ENCODE measurements at regions not wholly inside any gene's neighbourhood (a gene's known extent, or its start where the extent isn't known, plus 50 kb on each side); places are given as distances from the start of the nearest gene placed in this dataset.

DNA sequence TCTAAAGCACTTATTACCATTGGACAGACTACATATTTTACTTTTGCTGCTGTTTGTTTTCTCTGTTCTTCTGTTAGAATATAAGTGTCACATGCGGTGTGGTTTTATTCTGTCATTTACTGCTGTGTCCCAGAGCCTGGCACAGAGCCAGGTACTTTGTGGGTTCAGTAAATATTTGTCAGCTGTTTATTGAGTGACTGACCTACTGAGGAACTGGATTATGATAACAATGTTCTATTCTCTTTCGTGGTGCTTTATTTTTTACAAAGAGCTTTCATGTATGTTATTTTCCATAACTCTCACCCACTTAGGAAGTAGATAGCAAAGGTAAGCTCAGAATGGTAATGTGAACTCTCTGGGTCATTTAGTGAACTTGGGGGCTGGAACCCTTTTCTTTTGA, 118.8 kb downstream of the RWDD3 start:
- no TSS peak for BruUV-seq (replicated peaks)
- CTCF ChIA-PET: interaction anchor here (0.9 kb wide), 1 partner anchor 30 kb away, joined by 5 read pairs; no protein-coding TSS in a partner anchor
- Mint-ChIP-seq H3K4me1 (ENCODE audit: low read depth, unreplicated experiment) (peaks cover 19% of the 10 kb centered on the region), H3K36me3 (ENCODE audit: insufficient read depth, unreplicated experiment) (no peaks in the 10 kb centered on the region), H3K27ac (ENCODE audit: unreplicated experiment) (no peak overlapping the region), H3K27me3 (ENCODE audit: unreplicated experiment) (peaks cover 21% of the 10 kb centered on the region), H3K4me3 (ENCODE audit: low read depth, unreplicated experiment) (no peak overlapping the region), H3K9me3 (ENCODE audit: low read depth, unreplicated experiment) (no peaks in the 10 kb centered on the region)
- DNase-seq: peak; percentile 59
- intact Hi-C loops (cut with micrococcal nuclease; ENCODE audit: unreplicated experiment): no loop called here
- TF ChIP-seq, protein P1, sequence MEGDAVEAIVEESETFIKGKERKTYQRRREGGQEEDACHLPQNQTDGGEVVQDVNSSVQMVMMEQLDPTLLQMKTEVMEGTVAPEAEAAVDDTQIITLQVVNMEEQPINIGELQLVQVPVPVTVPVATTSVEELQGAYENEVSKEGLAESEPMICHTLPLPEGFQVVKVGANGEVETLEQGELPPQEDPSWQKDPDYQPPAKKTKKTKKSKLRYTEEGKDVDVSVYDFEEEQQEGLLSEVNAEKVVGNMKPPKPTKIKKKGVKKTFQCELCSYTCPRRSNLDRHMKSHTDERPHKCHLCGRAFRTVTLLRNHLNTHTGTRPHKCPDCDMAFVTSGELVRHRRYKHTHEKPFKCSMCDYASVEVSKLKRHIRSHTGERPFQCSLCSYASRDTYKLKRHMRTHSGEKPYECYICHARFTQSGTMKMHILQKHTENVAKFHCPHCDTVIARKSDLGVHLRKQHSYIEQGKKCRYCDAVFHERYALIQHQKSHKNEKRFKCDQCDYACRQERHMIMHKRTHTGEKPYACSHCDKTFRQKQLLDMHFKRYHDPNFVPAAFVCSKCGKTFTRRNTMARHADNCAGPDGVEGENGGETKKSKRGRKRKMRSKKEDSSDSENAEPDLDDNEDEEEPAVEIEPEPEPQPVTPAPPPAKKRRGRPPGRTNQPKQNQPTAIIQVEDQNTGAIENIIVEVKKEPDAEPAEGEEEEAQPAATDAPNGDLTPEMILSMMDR (IDR thresholded peaks at IDR 0.05; ENCODE audit: unreplicated experiment): no peak

GRCh38 chr1:95353194-95353593, 119.2 kb downstream of the RWDD3 start:
- CTCF ChIA-PET: interaction anchor here (0.9 kb wide), 1 partner anchor 30 kb away, joined by 5 read pairs; no protein-coding TSS in a partner anchor
- TF ChIP-seq, protein P1 (IDR thresholded peaks at IDR 0.05; ENCODE audit: unreplicated experiment): no peak
- H3K27me3 Mint-ChIP-seq (ENCODE audit: unreplicated experiment): peaks cover 17% of the 10 kb centered on the region
- no peak overlapping the region for H3K4me3 Mint-ChIP-seq (ENCODE audit: low read depth, unreplicated experiment)
- BruUV-seq (replicated peaks): no TSS peak
- no peaks in the 10 kb centered on the region for H3K9me3 Mint-ChIP-seq (ENCODE audit: low read depth, unreplicated experiment)
- peaks cover 19% of the 10 kb centered on the region for H3K4me1 Mint-ChIP-seq (ENCODE audit: low read depth, unreplicated experiment)
- no peak overlapping the region for H3K27ac Mint-ChIP-seq (ENCODE audit: unreplicated experiment)
- no peak for DNase-seq
- intact Hi-C loops (cut with micrococcal nuclease; ENCODE audit: unreplicated experiment): no loop called here
- H3K36me3 Mint-ChIP-seq (ENCODE audit: insufficient read depth, unreplicated experiment): no peaks in the 10 kb centered on the region

GRCh38 chr1:95364546-95364945, 130.5 kb downstream of the RWDD3 start:
- Mint-ChIP-seq H3K36me3 (ENCODE audit: insufficient read depth, unreplicated experiment) (no peaks in the 10 kb centered on the region), H3K9me3 (ENCODE audit: low read depth, unreplicated experiment) (no peaks in the 10 kb centered on the region), H3K27ac (ENCODE audit: unreplicated experiment) (no peak overlapping the region), H3K4me3 (ENCODE audit: low read depth, unreplicated experiment) (no peak overlapping the region), H3K27me3 (ENCODE audit: unreplicated experiment) (peaks cover 29% of the 10 kb centered on the region), H3K4me1 (ENCODE audit: low read depth, unreplicated experiment) (no peaks in the 10 kb centered on the region)
- CTCF ChIA-PET: no interaction called here
- DNase-seq: no peak
- intact Hi-C loops (cut with micrococcal nuclease; ENCODE audit: unreplicated experiment): no loop called here
- TF ChIP-seq, protein P1 (IDR thresholded peaks at IDR 0.05; ENCODE audit: unreplicated experiment): no peak
- no TSS peak for BruUV-seq (replicated peaks)

DNA sequence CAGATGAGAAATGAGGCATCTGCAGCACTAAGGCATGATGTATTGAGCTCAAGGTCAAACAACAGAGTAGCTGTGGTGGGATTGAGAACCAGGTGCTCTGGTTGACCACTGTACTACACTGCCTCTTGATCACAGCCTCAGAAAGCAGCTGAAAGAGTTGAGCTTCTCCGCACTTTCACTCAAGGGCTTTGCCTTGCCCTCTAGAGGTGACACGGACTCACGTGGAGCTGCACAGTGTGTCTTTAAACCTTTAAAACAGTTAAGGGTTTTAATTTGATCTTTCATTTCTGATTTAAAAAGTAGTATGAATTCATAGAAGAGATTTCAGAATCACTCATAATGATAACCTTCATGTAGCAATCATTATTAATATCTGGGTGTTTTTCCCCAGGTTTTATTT, 132.5 kb downstream of the RWDD3 start:
- Mint-ChIP-seq H3K27ac (ENCODE audit: unreplicated experiment) (no peak overlapping the region), H3K4me1 (ENCODE audit: low read depth, unreplicated experiment) (no peaks in the 10 kb centered on the region), H3K36me3 (ENCODE audit: insufficient read depth, unreplicated experiment) (no peaks in the 10 kb centered on the region), H3K27me3 (ENCODE audit: unreplicated experiment) (peaks cover 36% of the 10 kb centered on the region), H3K9me3 (ENCODE audit: low read depth, unreplicated experiment) (no peaks in the 10 kb centered on the region), H3K4me3 (ENCODE audit: low read depth, unreplicated experiment) (no peak overlapping the region)
- intact Hi-C loops (cut with micrococcal nuclease; ENCODE audit: unreplicated experiment): no loop called here
- TF ChIP-seq, protein P1 (IDR thresholded peaks at IDR 0.05; ENCODE audit: unreplicated experiment): no peak
- CTCF ChIA-PET: interaction anchor here (0.5 kb wide), 1 partner anchor 35 kb away, joined by 3 read pairs; no protein-coding TSS in a partner anchor
- no TSS peak for BruUV-seq (replicated peaks)
- DNase-seq: no peak

All from Calu3 (cell line).